Activated B cell treated with CpG ODN at 0.5 μM for 24 hours (primary cell): ENCODE measurements at regions not wholly inside any gene's neighbourhood (a gene's known extent, or its start where the extent isn't known, plus 50 kb on each side); places are given as distances from the start of the nearest gene placed in this dataset.

Experiments used
- ATAC-seq: fragments of 200-7000 bp; cut with Tn5 transposase; one replicate; pipeline ENCODE4 v1.10.0; 2021; ENCODE audit warnings: low read depth, mild to moderate bottlenecking, moderate library complexity
- CTCF ChIA-PET: fragments of 350-600 bp; sonication (Branson Sonifier 250); formaldehyde crosslinking; loops from one replicate; lab custom pipeline; 2021; ENCODE audit warnings: antibody characterized with exemption; lab: Charles Lee
- POLR2A ChIA-PET: fragments of 350-600 bp; sonication (Branson Sonifier 250); formaldehyde crosslinking; loops from one replicate; lab custom pipeline; 2021; ENCODE audit warnings: antibody characterized with exemption; lab: Charles Lee
- DNase-seq: peaks from one replicate; pipeline ENCODE4 v3.0.0; 2022
- H3K27ac Mint-ChIP-seq: one replicate; pipeline ENCODE4 v1.8.0; 2020; ENCODE audit warnings: mixed read lengths
- H3K27me3 Mint-ChIP-seq: one replicate; pipeline ENCODE4 v1.8.0; 2021; ENCODE audit warnings: mixed read lengths
- H3K36me3 Mint-ChIP-seq: one replicate; pipeline ENCODE4 v1.8.0; 2021; ENCODE audit warnings: low read depth, mixed read lengths
- H3K4me1 Mint-ChIP-seq: one replicate; pipeline ENCODE4 v1.8.0; 2021; ENCODE audit warnings: mixed read lengths
- H3K4me3 Mint-ChIP-seq: one replicate; pipeline ENCODE4 v1.8.0; 2020; ENCODE audit warnings: mild to moderate bottlenecking, mixed read lengths
- H3K9me3 Mint-ChIP-seq: one replicate; pipeline ENCODE4 v1.8.0; 2020; ENCODE audit warnings: mixed read lengths
- intact Hi-C: fragments of 100-400 bp; cut with micrococcal nuclease; formaldehyde crosslinking; loops from one replicate; pipeline ENCODE4 v1.15.1; 2024
- TF ChIP-seq, protein P1 (sequence below): fragments of 200-600 bp; IDR thresholded peaks from one replicate; pipeline ENCODE4 v1.8.0; 2022; ENCODE audit warnings: antibody characterized with exemption, mild to moderate bottlenecking

DNA sequence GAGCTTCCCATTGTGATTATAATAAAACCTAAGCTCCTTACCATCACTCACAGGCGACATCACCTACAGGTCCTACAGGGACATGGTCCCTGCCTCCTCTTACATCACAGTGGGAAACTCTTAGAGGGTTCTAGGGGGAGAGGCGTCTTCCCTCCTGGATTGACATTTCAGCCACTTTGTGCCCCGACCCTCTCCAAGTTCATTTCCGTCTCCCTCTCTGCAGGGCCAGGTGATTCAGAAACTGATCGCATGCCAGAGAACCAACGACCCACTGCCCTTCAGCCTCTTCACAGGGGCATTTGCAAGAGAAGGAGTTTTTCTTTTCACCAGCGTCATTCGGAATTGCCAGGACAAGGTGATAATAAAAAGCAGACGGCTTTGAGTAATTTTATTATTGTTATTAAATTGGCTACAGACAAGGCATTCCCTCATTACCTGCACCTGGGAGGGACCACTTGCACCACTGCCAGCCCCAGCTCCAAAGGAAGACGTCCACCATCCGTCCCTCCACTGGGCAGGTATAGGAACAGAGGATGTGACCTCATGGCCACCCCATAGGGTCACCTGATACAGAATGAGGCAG, 85.8 kb upstream of the CUX1 start:
- no peak for DNase-seq
- ATAC-seq = no peak
- no peaks in the 10 kb centered on the region for H3K9me3 Mint-ChIP-seq
- TF ChIP-seq, protein P1, sequence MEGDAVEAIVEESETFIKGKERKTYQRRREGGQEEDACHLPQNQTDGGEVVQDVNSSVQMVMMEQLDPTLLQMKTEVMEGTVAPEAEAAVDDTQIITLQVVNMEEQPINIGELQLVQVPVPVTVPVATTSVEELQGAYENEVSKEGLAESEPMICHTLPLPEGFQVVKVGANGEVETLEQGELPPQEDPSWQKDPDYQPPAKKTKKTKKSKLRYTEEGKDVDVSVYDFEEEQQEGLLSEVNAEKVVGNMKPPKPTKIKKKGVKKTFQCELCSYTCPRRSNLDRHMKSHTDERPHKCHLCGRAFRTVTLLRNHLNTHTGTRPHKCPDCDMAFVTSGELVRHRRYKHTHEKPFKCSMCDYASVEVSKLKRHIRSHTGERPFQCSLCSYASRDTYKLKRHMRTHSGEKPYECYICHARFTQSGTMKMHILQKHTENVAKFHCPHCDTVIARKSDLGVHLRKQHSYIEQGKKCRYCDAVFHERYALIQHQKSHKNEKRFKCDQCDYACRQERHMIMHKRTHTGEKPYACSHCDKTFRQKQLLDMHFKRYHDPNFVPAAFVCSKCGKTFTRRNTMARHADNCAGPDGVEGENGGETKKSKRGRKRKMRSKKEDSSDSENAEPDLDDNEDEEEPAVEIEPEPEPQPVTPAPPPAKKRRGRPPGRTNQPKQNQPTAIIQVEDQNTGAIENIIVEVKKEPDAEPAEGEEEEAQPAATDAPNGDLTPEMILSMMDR = no peak
- no peaks in the 10 kb centered on the region for H3K36me3 Mint-ChIP-seq
- intact Hi-C loops = no loop called here
- CTCF ChIA-PET = no interaction called here
- H3K4me1 Mint-ChIP-seq = peaks cover 5% of the 10 kb centered on the region
- no peak overlapping the region for H3K4me3 Mint-ChIP-seq
- peaks cover 8% of the 10 kb centered on the region for H3K27me3 Mint-ChIP-seq
- H3K27ac Mint-ChIP-seq = no peak overlapping the region
- POLR2A ChIA-PET = no interaction called here

GRCh38 chr7:101733713-101734475, 83.5 kb upstream of the CUX1 start:
- intact Hi-C loops = no loop called here
- H3K27me3 Mint-ChIP-seq = peaks cover 6% of the 10 kb centered on the region
- ATAC-seq = no peak
- peak overlapping the region; percentile 56 for H3K4me3 Mint-ChIP-seq
- ChIA-PET POLR2A (no interaction called here), CTCF (interaction anchor here (1.4 kb wide), 1 partner anchor 9 kb away, joined by 4 read pairs; no protein-coding TSS in a partner anchor)
- peaks cover 5% of the 10 kb centered on the region for H3K4me1 Mint-ChIP-seq
- H3K27ac Mint-ChIP-seq = no peak overlapping the region
- TF ChIP-seq, protein P1 = no peak
- no peaks in the 10 kb centered on the region for H3K36me3 Mint-ChIP-seq
- H3K9me3 Mint-ChIP-seq = no peaks in the 10 kb centered on the region
- DNase-seq = no peak

DNA sequence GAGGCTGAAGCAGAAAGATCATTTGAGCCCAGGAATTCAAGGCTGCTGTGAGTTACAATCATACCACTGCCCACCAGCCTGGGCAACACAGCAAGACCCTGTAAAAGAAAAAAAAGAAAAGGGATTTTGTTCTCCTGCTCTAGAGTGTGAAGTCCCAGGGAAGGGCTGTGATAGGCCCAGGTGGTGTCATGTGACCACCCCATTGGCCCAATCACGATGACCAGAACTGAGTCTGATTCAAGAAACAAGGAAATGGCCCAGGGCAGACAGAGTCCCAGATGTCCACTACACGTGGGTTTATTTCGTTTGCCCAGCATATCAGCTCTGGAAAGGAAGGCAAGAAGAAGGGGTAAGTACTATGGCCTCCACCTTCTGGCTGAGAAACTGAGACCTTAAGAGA, 81.3 kb upstream of the CUX1 start:
- TF ChIP-seq, protein P1 = no peak
- Mint-ChIP-seq H3K27me3 (peaks cover 6% of the 10 kb centered on the region), H3K36me3 (no peaks in the 10 kb centered on the region), H3K4me3 (no peak overlapping the region), H3K27ac (no peak overlapping the region), H3K9me3 (no peaks in the 10 kb centered on the region), H3K4me1 (peaks cover 20% of the 10 kb centered on the region)
- intact Hi-C loops = no loop called here
- ChIA-PET POLR2A (no interaction called here), CTCF (interaction anchor here (0.6 to 1.1 kb wide), 2 partner anchors 9 to 120 kb away, joined by 3 read pairs; no protein-coding TSS in a partner anchor)
- no peak for DNase-seq
- no peak for ATAC-seq

DNA sequence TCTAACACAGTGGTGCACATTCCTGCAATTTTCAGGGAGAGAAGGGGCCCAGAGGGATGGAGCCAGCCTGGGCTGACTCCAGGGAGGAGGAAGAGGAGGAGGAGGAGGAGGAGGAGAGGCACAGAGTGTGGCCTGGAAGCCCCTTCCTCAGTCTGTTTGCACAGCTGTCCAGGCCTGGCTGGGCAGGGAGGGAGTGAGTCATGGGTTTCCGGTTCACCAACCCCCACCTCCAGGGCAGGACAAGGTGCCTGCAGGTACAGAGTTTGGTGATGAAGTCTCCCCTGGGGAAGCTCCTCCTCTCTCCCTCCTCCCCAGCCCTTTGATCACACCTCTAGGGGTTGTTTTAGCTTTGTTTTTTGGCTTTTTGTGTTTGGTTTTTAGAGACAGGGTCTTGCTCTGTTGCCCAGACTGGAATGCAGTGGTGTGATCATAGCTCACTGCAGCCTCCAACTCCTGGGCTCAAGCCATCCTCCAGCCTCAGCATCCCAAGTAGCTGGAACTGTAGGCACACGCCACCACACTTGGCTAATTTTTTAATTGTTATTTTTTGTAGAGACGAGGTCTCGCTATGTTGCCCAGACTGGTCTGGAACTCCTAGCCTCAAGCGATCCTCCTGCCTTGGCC, 77.5 kb upstream of the CUX1 start:
- Mint-ChIP-seq H3K4me3 (no peak overlapping the region), H3K9me3 (no peaks in the 10 kb centered on the region), H3K4me1 (peaks cover 38% of the 10 kb centered on the region), H3K27me3 (no peaks in the 10 kb centered on the region), H3K27ac (no peak overlapping the region), H3K36me3 (no peaks in the 10 kb centered on the region)
- POLR2A ChIA-PET = no interaction called here
- intact Hi-C loops = loop anchor here (5.0 to 10.0 kb wide), 2 partner anchors 53 to 655 kb away; partner anchors contain the start of gene PRKRIP1
- DNase-seq (no peak), ATAC-seq (no peak)
- CTCF ChIA-PET = interaction anchor here (1.4 kb wide), 1 partner anchor 363 kb away, joined by 3 read pairs; no protein-coding TSS in a partner anchor
- TF ChIP-seq, protein P1 = no peak
